IMR-90 (cell line): ENCODE measurements at regions not wholly inside any gene's neighbourhood (a gene's known extent, or its start where the extent isn't known, plus 50 kb on each side); places are given as distances from the start of the nearest gene placed in this dataset.

Experiments
- ATAC-seq: fragments of 200-7000 bp; cut with Tn5 transposase; 2 replicates; pipeline ENCODE4 v1.9.1; 2020; ENCODE audit warnings: low read depth, mild to moderate bottlenecking, moderate library complexity
- BruUV-seq: library from RNA; stranded (reverse); fragments of 400-500 nt; replicated peaks from 2 replicates; lab custom pipeline; 2021; lab: Mats Ljungman, UMichigan
- CTCF ChIA-PET: fragments of 300-600 bp; formaldehyde crosslinking; extraction: SDS; loops from one replicate; lab custom pipeline; 2021; ENCODE audit warnings: antibody characterized with exemption; lab: Yijun Ruan, JAX
- POLR2A ChIA-PET: fragments of 300-600 bp; sonication (Branson Sonifier 250); formaldehyde crosslinking; loops from one replicate; lab custom pipeline; 2022; ENCODE audit warnings: antibody characterized with exemption; ENCODE audit not compliant: unreplicated experiment; lab: Charles Lee
- DNase-seq: peaks from one replicate; pipeline ENCODE4 v3.0.0; 2013
- H2AFZ ChIP-seq: replicated peaks from 2 replicates; pipeline ENCODE3; 2013; ENCODE audit warnings: low read length, mild to moderate bottlenecking; ENCODE audit not compliant: poor library complexity
- H2AK5ac ChIP-seq: 2 replicates; pipeline ENCODE4 v1.6.1; 2013; ENCODE audit warnings: low read depth, low read length, inconsistent platforms
- H2AK9ac ChIP-seq: replicated peaks from 2 replicates; pipeline ENCODE3; 2013; ENCODE audit warnings: mild to moderate bottlenecking, low read depth, low read length, moderate library complexity; ENCODE audit not compliant: poor library complexity
- H2BK120ac ChIP-seq: 2 replicates; pipeline ENCODE4 v1.6.1; 2013; ENCODE audit warnings: low read depth, low read length, inconsistent platforms
- H2BK15ac ChIP-seq: 3 replicates; pipeline ENCODE4 v1.6.1; 2013; ENCODE audit warnings: low read depth, low read length, inconsistent platforms
- H2BK20ac ChIP-seq: 2 replicates; pipeline ENCODE4 v1.6.1; 2013; ENCODE audit warnings: low read depth, mild to moderate bottlenecking, inconsistent platforms, low read length, moderate library complexity
- H2BK5ac ChIP-seq: 2 replicates; pipeline ENCODE4 v1.6.1; 2013; ENCODE audit warnings: mild to moderate bottlenecking, low read depth, low read length, inconsistent platforms; ENCODE audit not compliant: poor library complexity, severe bottlenecking
- H3K14ac ChIP-seq: replicated peaks from 2 replicates; pipeline ENCODE4 v1.6.1; 2013; ENCODE audit warnings: low read depth, low read length, inconsistent platforms
- H3K18ac ChIP-seq: 2 replicates; pipeline ENCODE4 v1.6.1; 2013; ENCODE audit warnings: low read depth, low read length, control low read depth
- H3K23ac ChIP-seq: 2 replicates; pipeline ENCODE4 v1.6.1; 2013; ENCODE audit warnings: low read depth, low read length, inconsistent platforms
- H3K27ac ChIP-seq: 2 replicates; pipeline ENCODE4 v1.5.1; 2013; ENCODE audit warnings: mild to moderate bottlenecking, control low read depth, low read length; ENCODE audit not compliant: insufficient read depth
- H3K27me3 ChIP-seq: 2 replicates; pipeline ENCODE4 v1.6.1; 2013; ENCODE audit warnings: low read length; ENCODE audit not compliant: control insufficient read depth, insufficient read depth
- H3K36me3 ChIP-seq: 2 replicates; pipeline ENCODE4 v1.6.1; 2013; ENCODE audit warnings: low read length, mixed read lengths; ENCODE audit not compliant: control insufficient read depth, insufficient read depth
- H3K4ac ChIP-seq: 2 replicates; pipeline ENCODE4 v1.6.1; 2013; ENCODE audit warnings: low read depth, low read length, inconsistent platforms
- H3K4me1 ChIP-seq: 2 replicates; pipeline ENCODE4 v1.6.1; 2013; ENCODE audit warnings: low read length, mixed read lengths; ENCODE audit not compliant: control insufficient read depth, insufficient read depth
- H3K4me2 ChIP-seq: 2 replicates; pipeline ENCODE4 v1.6.1; 2013; ENCODE audit warnings: low read depth, mild to moderate bottlenecking, control low read depth, low read length, moderate library complexity
- H3K4me3 ChIP-seq: 2 replicates; pipeline ENCODE4 v1.5.1; 2013; ENCODE audit warnings: low read depth, mild to moderate bottlenecking, control low read depth, low read length, moderate library complexity; ENCODE audit not compliant: insufficient read depth
- H3K56ac ChIP-seq: 2 replicates; pipeline ENCODE4 v1.6.1; 2013; ENCODE audit warnings: low read length, inconsistent platforms; ENCODE audit not compliant: insufficient read depth; ENCODE audit errors: extremely low read depth
- H3K79me1 ChIP-seq, 2 experiments: 2 replicates each; pipeline ENCODE4 v1.6.1; 2013; ENCODE audit warnings: low read length in 2 of 2, inconsistent platforms in 1 of 2, low read depth in 1 of 2
- H3K9ac ChIP-seq: 2 replicates; pipeline ENCODE4 v1.6.1; 2013; ENCODE audit warnings: low read depth, low read length, control low read depth
- H3K9me1 ChIP-seq: 2 replicates; pipeline ENCODE4 v1.6.1; 2013; ENCODE audit warnings: low read length, inconsistent platforms; ENCODE audit not compliant: insufficient read depth
- H3K9me3 ChIP-seq: 2 replicates; pipeline ENCODE4 v1.6.1; 2013; ENCODE audit warnings: low read length; ENCODE audit not compliant: control insufficient read depth, insufficient read depth
- H4K20me1 ChIP-seq: 2 replicates; pipeline ENCODE4 v1.6.1; 2013; ENCODE audit warnings: low read length, inconsistent platforms; ENCODE audit not compliant: insufficient read depth
- H4K5ac ChIP-seq: 2 replicates; pipeline ENCODE4 v1.6.1; 2013; ENCODE audit warnings: mild to moderate bottlenecking, low read depth, low read length, control low read depth
- H4K8ac ChIP-seq, 2 experiments: 2 replicates each; pipeline ENCODE4 v1.6.1; 2013; ENCODE audit warnings: low read depth in 2 of 2, low read length in 2 of 2, control low read depth in 1 of 2, inconsistent platforms in 1 of 2
- H4K91ac ChIP-seq: 2 replicates; pipeline ENCODE4 v1.6.1; 2013; ENCODE audit warnings: low read depth, low read length, inconsistent platforms; ENCODE audit not compliant: insufficient read depth
- CEBPB ChIP-seq: IDR thresholded peaks from 2 replicates; pipeline ENCODE4 v1.6.1; 2012; ENCODE audit warnings: low read depth, low read length, improper control_type of control experiment
- MXI1 ChIP-seq: IDR thresholded peaks from 2 replicates; pipeline ENCODE4 v1.6.1; 2012; ENCODE audit warnings: low read depth, mild to moderate bottlenecking, low read length, moderate library complexity, borderline replicate concordance
- RFX5 ChIP-seq: IDR thresholded peaks from 2 replicates; pipeline ENCODE4 v1.8.0; 2012; ENCODE audit warnings: low read depth, mild to moderate bottlenecking, low read length, moderate library complexity
- SMC3 ChIP-seq: fragments of 150-350 bp; IDR thresholded peaks from 2 replicates; pipeline ENCODE4 v1.6.1; 2016; ENCODE audit warnings: low read depth, mild to moderate bottlenecking, antibody characterized with exemption, low read length, moderate library complexity
- WGBS, 2 experiments: methylation state at CpG; one replicate each; pipeline versions ENCODE4 v1.1.5 to v1.1.7; 2013; ENCODE audit warnings: missing lambda C conversion rate in 2 of 2; ENCODE audit not compliant: insufficient read length in 1 of 2; ENCODE audit errors: extremely low coverage in 2 of 2; 5-methylcytosine and 5-hydroxymethylcytosine counted together
- dilution Hi-C: fragments of 300-500 bp; cut with HindIII; formaldehyde crosslinking; loops from one replicate; pipeline ENCODE4 v1.14.3; 2018; ENCODE audit warnings: low sequenced_read_pairs; ENCODE audit not compliant: unreplicated experiment
- in situ Hi-C: fragments of 300-500 bp; cut with MboI; formaldehyde crosslinking; loops from 3 replicates; pipeline ENCODE4 v1.14.3; 2019; ENCODE audit warnings: low sequenced_read_pairs, inconsistent platforms, mixed read lengths
- intact Hi-C: fragments of 100-400 bp; cut with micrococcal nuclease; formaldehyde crosslinking; loops from 2 replicates; pipeline ENCODE4 v1.10.0; 2022

DNA sequence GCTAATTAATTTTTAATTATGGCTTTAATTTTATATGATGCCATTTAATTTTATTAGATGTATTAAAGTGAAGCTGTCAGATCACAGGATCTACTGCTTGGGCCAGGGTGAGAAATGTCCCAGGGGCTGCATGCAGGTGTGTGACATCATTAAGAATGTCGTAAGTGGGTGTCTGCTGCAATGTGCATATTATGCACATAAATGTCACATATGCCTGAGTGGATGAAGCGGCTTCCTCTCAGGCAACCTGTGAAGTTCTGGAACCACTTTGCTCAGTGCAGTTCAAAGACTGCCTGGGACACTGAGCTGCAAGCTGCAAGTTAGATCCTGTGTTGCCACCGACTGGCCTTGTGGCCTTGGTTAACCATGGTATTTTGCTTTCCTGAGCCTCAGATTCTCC, 355.0 kb downstream of the UQCRFS1 start:
- Histone ChIP-seq H2BK120ac (no peak overlapping the region), H2BK15ac (no peak overlapping the region), H3K18ac (no peak overlapping the region), H4K20me1 (no peaks in the 10 kb centered on the region), H2AK9ac (no peak overlapping the region), H3K27ac (no peak overlapping the region), H2BK20ac (no peak overlapping the region), H3K4me3 (no peak overlapping the region), H4K8ac (no peak overlapping the region), H3K4me1 (no peaks in the 10 kb centered on the region), H3K9me1 (no peaks in the 10 kb centered on the region), H2AFZ (no peak overlapping the region), H3K9me3 (peaks cover 3% of the 10 kb centered on the region; the same call in 1 of the 2 replicates), H3K14ac (no peak overlapping the region), H4K91ac (no peak overlapping the region), H3K4ac (no peak overlapping the region), H3K23ac (no peak overlapping the region), H3K4me2 (no peak overlapping the region), H3K27me3 (no peaks in the 10 kb centered on the region), H3K56ac (no peak overlapping the region), H3K79me1 (no peaks in the 10 kb centered on the region), H2BK5ac (no peak overlapping the region), H2AK5ac (no peak overlapping the region), H4K5ac (no peak overlapping the region), H3K36me3 (no peaks in the 10 kb centered on the region), H3K9ac (no peak overlapping the region)
- 67% methylated on average over 1 of the region's 3 CpGs; no CpG with 5 or more reads in 1 of the 2 experiments for WGBS, 2 experiments
- POLR2A ChIA-PET, result no interaction called here
- TF ChIP-seq SMC3, result no peak
- no peak for TF ChIP-seq MXI1
- TF ChIP-seq CEBPB, result no peak
- no peak for TF ChIP-seq RFX5
- CTCF ChIA-PET, result no interaction called here
- no TSS peak for BruUV-seq
- dilution Hi-C loops (no loop called here), intact Hi-C loops (no loop called here), in situ Hi-C loops (no loop called here)
- no peak for ATAC-seq
- DNase-seq, result no peak
